GM12891 (cell line): ENCODE measurements at regions not wholly inside any gene's neighbourhood (a gene's known extent, or its start where the extent isn't known, plus 50 kb on each side); places are given as distances from the start of the nearest gene placed in this dataset.

Source experiments
- POLR2A ChIP-seq: IDR thresholded peaks from 2 replicates; pipeline ENCODE4 v1.6.1; 2011; ENCODE audit warnings: low read depth, low read length, control low read depth
- POLR2AphosphoS5 ChIP-seq: IDR thresholded peaks from 2 replicates; pipeline ENCODE4 v1.6.1; 2011; ENCODE audit warnings: low read depth, low read length, control low read depth
- TAF1 ChIP-seq: IDR thresholded peaks from 2 replicates; pipeline ENCODE4 v1.6.1; 2011; ENCODE audit warnings: low read depth, low read length, control low read depth

DNA sequence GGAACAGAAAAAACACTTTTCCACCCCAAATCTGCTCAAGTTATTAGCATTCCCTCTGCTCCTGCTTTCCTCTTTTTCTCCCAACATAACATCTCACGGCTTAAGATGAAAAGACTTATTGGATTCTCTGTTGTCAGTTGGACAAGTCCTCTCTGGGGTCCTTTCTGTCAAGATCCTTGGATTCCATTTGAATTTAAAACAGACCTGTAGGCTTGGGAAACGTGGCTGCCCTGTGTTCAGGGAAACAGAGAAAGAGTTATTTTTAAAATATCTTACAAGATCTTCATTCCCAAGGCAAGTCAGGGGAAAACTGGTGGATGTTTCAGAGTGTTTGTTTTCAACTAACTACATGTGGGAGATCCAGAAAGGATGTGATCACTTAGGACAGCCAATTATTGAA, 322.9 kb downstream of the SAMD5 start:
- no peak for TF ChIP-seq POLR2A
- no peak for TF ChIP-seq TAF1
- TF ChIP-seq POLR2AphosphoS5, result no peak
